ENCODE measurements at regions not wholly inside any gene's neighbourhood (a gene's known extent, or its start where the extent isn't known, plus 50 kb on each side); places are given as distances from the start of the nearest gene placed in this dataset.

- Histone ChIP-seq H3K27ac (ENCODE audit: insufficient read depth in 1 of 2, low read depth in 1 of 2, low read length in 2 of 2, poor library complexity in 1 of 2, severe bottlenecking in 2 of 2) (no peak overlapping the region), H3K9me3 (ENCODE audit: control extremely low read depth in 1 of 5, control insufficient read depth in 4 of 5, insufficient read depth in 2 of 5, low read depth in 1 of 5, low read length in 4 of 5) (no peaks in the 10 kb centered on the region), H3K4me1 (ENCODE audit: control extremely low read depth in 1 of 4, control insufficient read depth in 4 of 4, insufficient read depth in 4 of 4, low read length in 3 of 4) (no peaks in the 10 kb centered on the region), H3K36me3 (ENCODE audit: control insufficient read depth in 4 of 4, insufficient read depth in 4 of 4, low read length in 3 of 4) (no peaks in the 10 kb centered on the region), H3K27me3 (replicated peaks in 2 of 5; ENCODE audit: control insufficient read depth in 4 of 5, insufficient read depth in 5 of 5, low read length in 4 of 5) (no peaks in the 10 kb centered on the region), H3K4me3 (ENCODE audit: control insufficient read depth in 1 of 7, extremely low read depth in 1 of 7, insufficient read depth in 4 of 7, low read depth in 2 of 7, low read length in 6 of 7) (no peak overlapping the region)
- ChIA-PET POLR2A (no interaction called here), CTCF (interaction anchor here (0.8 kb wide), 1 partner anchor 11 kb away, joined by 3 read pairs; no protein-coding TSS in a partner anchor)
- DNase-seq, result peak in 2 of 3 donors; percentile 27 to 47
- WGBS (ENCODE audit: insufficient coverage), result 25% methylated on average over 2 of the region's 3 CpGs
Observed at GRCh38 chr5:58235299-58235698, 224.6 kb downstream of the PLK2 start.

DNA sequence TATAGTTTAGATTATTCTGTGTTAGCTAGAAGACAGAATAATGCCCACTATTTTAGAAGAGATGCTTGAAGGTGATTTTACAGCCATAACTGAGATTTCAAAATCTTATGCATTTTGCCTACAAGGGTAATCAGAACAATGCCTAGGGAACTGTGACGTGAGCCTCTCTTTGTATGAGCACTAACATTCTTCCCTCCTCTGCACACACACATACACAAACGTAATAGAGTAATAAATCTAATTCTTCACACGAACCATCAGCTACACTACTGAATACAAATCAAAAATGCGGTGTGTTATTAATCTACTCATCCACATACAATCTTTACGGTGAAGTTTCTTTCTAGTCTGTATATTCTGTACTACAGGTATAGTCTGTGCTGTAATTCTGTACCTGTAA lies 227.8 kb downstream of the PLK2 start:
- Histone ChIP-seq H3K4me3 (ENCODE audit: control insufficient read depth in 1 of 7, extremely low read depth in 1 of 7, insufficient read depth in 4 of 7, low read depth in 2 of 7, low read length in 6 of 7) (no peak overlapping the region), H3K4me1 (ENCODE audit: control extremely low read depth in 1 of 4, control insufficient read depth in 4 of 4, insufficient read depth in 4 of 4, low read length in 3 of 4) (no peaks in the 10 kb centered on the region), H3K36me3 (ENCODE audit: control insufficient read depth in 4 of 4, insufficient read depth in 4 of 4, low read length in 3 of 4) (no peaks in the 10 kb centered on the region), H3K27me3 (replicated peaks in 2 of 5; ENCODE audit: control insufficient read depth in 4 of 5, insufficient read depth in 5 of 5, low read length in 4 of 5) (no peaks in the 10 kb centered on the region), H3K9me3 (ENCODE audit: control extremely low read depth in 1 of 5, control insufficient read depth in 4 of 5, insufficient read depth in 2 of 5, low read depth in 1 of 5, low read length in 4 of 5) (no peaks in the 10 kb centered on the region), H3K27ac (ENCODE audit: insufficient read depth in 1 of 2, low read depth in 1 of 2, low read length in 2 of 2, poor library complexity in 1 of 2, severe bottlenecking in 2 of 2) (no peak overlapping the region)
- ChIA-PET POLR2A (no interaction called here), CTCF (no interaction called here)
- DNase-seq, result no peak
- 100% methylated on average over 1 of the region's 5 CpGs for WGBS (ENCODE audit: insufficient coverage)

- Histone ChIP-seq H3K36me3 (ENCODE audit: control insufficient read depth in 4 of 4, insufficient read depth in 4 of 4, low read length in 3 of 4) (no peaks in the 10 kb centered on the region), H3K27me3 (replicated peaks in 2 of 5; ENCODE audit: control insufficient read depth in 4 of 5, insufficient read depth in 5 of 5, low read length in 4 of 5) (no peaks in the 10 kb centered on the region), H3K4me1 (ENCODE audit: control extremely low read depth in 1 of 4, control insufficient read depth in 4 of 4, insufficient read depth in 4 of 4, low read length in 3 of 4) (no peaks in the 10 kb centered on the region), H3K4me3 (ENCODE audit: control insufficient read depth in 1 of 7, extremely low read depth in 1 of 7, insufficient read depth in 4 of 7, low read depth in 2 of 7, low read length in 6 of 7) (no peak overlapping the region), H3K9me3 (ENCODE audit: control extremely low read depth in 1 of 5, control insufficient read depth in 4 of 5, insufficient read depth in 2 of 5, low read depth in 1 of 5, low read length in 4 of 5) (no peaks in the 10 kb centered on the region), H3K27ac (ENCODE audit: insufficient read depth in 1 of 2, low read depth in 1 of 2, low read length in 2 of 2, poor library complexity in 1 of 2, severe bottlenecking in 2 of 2) (no peak overlapping the region)
- ChIA-PET CTCF (no interaction called here), POLR2A (no interaction called here)
- WGBS (ENCODE audit: insufficient coverage), result no CpG with 5 or more reads among the region's 1 CpG
- DNase-seq, result no peak
Observed at GRCh38 chr5:58231041-58231440, 228.8 kb downstream of the PLK2 start.

- H3K4me1 ChIP-seq (ENCODE audit: control extremely low read depth in 1 of 4, control insufficient read depth in 4 of 4, insufficient read depth in 4 of 4, low read length in 3 of 4), result no peaks in the 10 kb centered on the region
- DNase-seq, result no peak
- no peak overlapping the region for H3K4me3 ChIP-seq (ENCODE audit: control insufficient read depth in 1 of 7, extremely low read depth in 1 of 7, insufficient read depth in 4 of 7, low read depth in 2 of 7, low read length in 6 of 7)
- H3K9me3 ChIP-seq (ENCODE audit: control extremely low read depth in 1 of 5, control insufficient read depth in 4 of 5, insufficient read depth in 2 of 5, low read depth in 1 of 5, low read length in 4 of 5), result no peaks in the 10 kb centered on the region
- 100% methylated on average over 1 of the region's 5 CpGs for WGBS (ENCODE audit: insufficient coverage)
- no peaks in the 10 kb centered on the region for H3K36me3 ChIP-seq (ENCODE audit: control insufficient read depth in 4 of 4, insufficient read depth in 4 of 4, low read length in 3 of 4)
- POLR2A ChIA-PET, result interaction anchor here (0.7 kb wide), 1 partner anchor 1659 kb away, joined by 4 read pairs; no protein-coding TSS in a partner anchor
- no peak overlapping the region for H3K27ac ChIP-seq (ENCODE audit: insufficient read depth in 1 of 2, low read depth in 1 of 2, low read length in 2 of 2, poor library complexity in 1 of 2, severe bottlenecking in 2 of 2)
- no peaks in the 10 kb centered on the region for H3K27me3 ChIP-seq (replicated peaks in 2 of 5; ENCODE audit: control insufficient read depth in 4 of 5, insufficient read depth in 5 of 5, low read length in 4 of 5)
- CTCF ChIA-PET, result no interaction called here
Observed at GRCh38 chr5:58228896-58229295, 231.0 kb downstream of the PLK2 start.

DNA sequence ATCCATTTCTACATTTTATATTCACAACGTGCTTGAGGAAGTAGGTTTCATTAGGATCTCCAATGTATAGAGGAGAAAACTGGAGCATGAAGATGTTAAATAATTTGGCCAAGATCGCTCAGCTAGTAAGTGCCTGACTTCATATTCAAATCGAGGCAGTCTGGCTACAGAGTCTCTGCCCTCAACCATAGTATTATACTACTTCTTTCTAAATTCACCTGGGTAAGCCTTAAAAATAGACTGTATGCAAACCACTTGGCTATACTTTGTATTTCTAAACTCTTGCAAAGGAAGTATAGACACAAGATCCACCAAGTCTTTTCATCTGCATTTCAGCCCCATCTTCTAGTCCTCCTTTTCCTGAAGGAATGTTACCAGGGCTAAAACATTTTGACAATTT lies 232.0 kb downstream of the PLK2 start:
- Histone ChIP-seq H3K4me1 (ENCODE audit: control extremely low read depth in 1 of 4, control insufficient read depth in 4 of 4, insufficient read depth in 4 of 4, low read length in 3 of 4) (no peaks in the 10 kb centered on the region), H3K4me3 (ENCODE audit: control insufficient read depth in 1 of 7, extremely low read depth in 1 of 7, insufficient read depth in 4 of 7, low read depth in 2 of 7, low read length in 6 of 7) (no peak overlapping the region), H3K9me3 (ENCODE audit: control extremely low read depth in 1 of 5, control insufficient read depth in 4 of 5, insufficient read depth in 2 of 5, low read depth in 1 of 5, low read length in 4 of 5) (no peaks in the 10 kb centered on the region), H3K36me3 (ENCODE audit: control insufficient read depth in 4 of 4, insufficient read depth in 4 of 4, low read length in 3 of 4) (no peaks in the 10 kb centered on the region), H3K27ac (ENCODE audit: insufficient read depth in 1 of 2, low read depth in 1 of 2, low read length in 2 of 2, poor library complexity in 1 of 2, severe bottlenecking in 2 of 2) (no peak overlapping the region), H3K27me3 (replicated peaks in 2 of 5; ENCODE audit: control insufficient read depth in 4 of 5, insufficient read depth in 5 of 5, low read length in 4 of 5) (no peaks in the 10 kb centered on the region)
- WGBS (ENCODE audit: insufficient coverage), result 100% methylated on average over 2 of the region's 3 CpGs
- ChIA-PET CTCF (no interaction called here), POLR2A (no interaction called here)
- no peak for DNase-seq

GRCh38 chr5:58224661-58225060 lies 235.2 kb downstream of the PLK2 start:
- Histone ChIP-seq H3K4me1 (ENCODE audit: control extremely low read depth in 1 of 4, control insufficient read depth in 4 of 4, insufficient read depth in 4 of 4, low read length in 3 of 4) (no peaks in the 10 kb centered on the region), H3K27ac (ENCODE audit: insufficient read depth in 1 of 2, low read depth in 1 of 2, low read length in 2 of 2, poor library complexity in 1 of 2, severe bottlenecking in 2 of 2) (no peak overlapping the region), H3K9me3 (ENCODE audit: control extremely low read depth in 1 of 5, control insufficient read depth in 4 of 5, insufficient read depth in 2 of 5, low read depth in 1 of 5, low read length in 4 of 5) (no peaks in the 10 kb centered on the region), H3K27me3 (replicated peaks in 2 of 5; ENCODE audit: control insufficient read depth in 4 of 5, insufficient read depth in 5 of 5, low read length in 4 of 5) (no peaks in the 10 kb centered on the region), H3K36me3 (ENCODE audit: control insufficient read depth in 4 of 4, insufficient read depth in 4 of 4, low read length in 3 of 4) (no peaks in the 10 kb centered on the region), H3K4me3 (ENCODE audit: control insufficient read depth in 1 of 7, extremely low read depth in 1 of 7, insufficient read depth in 4 of 7, low read depth in 2 of 7, low read length in 6 of 7) (no peak overlapping the region)
- ChIA-PET CTCF (no interaction called here), POLR2A (no interaction called here)
- no peak for DNase-seq
- WGBS (ENCODE audit: insufficient coverage), result 87% methylated on average over 3 of the region's 5 CpGs

GRCh38 chr5:58224221-58224620 lies 235.7 kb downstream of the PLK2 start:
- no peaks in the 10 kb centered on the region for H3K4me1 ChIP-seq (ENCODE audit: control extremely low read depth in 1 of 4, control insufficient read depth in 4 of 4, insufficient read depth in 4 of 4, low read length in 3 of 4)
- H3K27me3 ChIP-seq (replicated peaks in 2 of 5; ENCODE audit: control insufficient read depth in 4 of 5, insufficient read depth in 5 of 5, low read length in 4 of 5), result no peaks in the 10 kb centered on the region
- CTCF ChIA-PET, result no interaction called here
- H3K27ac ChIP-seq (ENCODE audit: insufficient read depth in 1 of 2, low read depth in 1 of 2, low read length in 2 of 2, poor library complexity in 1 of 2, severe bottlenecking in 2 of 2), result no peak overlapping the region
- no peak overlapping the region for H3K4me3 ChIP-seq (ENCODE audit: control insufficient read depth in 1 of 7, extremely low read depth in 1 of 7, insufficient read depth in 4 of 7, low read depth in 2 of 7, low read length in 6 of 7)
- no peak for DNase-seq
- H3K9me3 ChIP-seq (ENCODE audit: control extremely low read depth in 1 of 5, control insufficient read depth in 4 of 5, insufficient read depth in 2 of 5, low read depth in 1 of 5, low read length in 4 of 5), result no peaks in the 10 kb centered on the region
- no peaks in the 10 kb centered on the region for H3K36me3 ChIP-seq (ENCODE audit: control insufficient read depth in 4 of 4, insufficient read depth in 4 of 4, low read length in 3 of 4)
- 96% methylated on average over 2 of the region's 4 CpGs for WGBS (ENCODE audit: insufficient coverage)
- POLR2A ChIA-PET, result no interaction called here

All from common myeloid progenitor, CD34-positive (primary cell).